Renal cortex interstitium (tissue), 11 donors: ENCODE measurements at regions not wholly inside any gene's neighbourhood (a gene's known extent, or its start where the extent isn't known, plus 50 kb on each side); places are given as distances from the start of the nearest gene placed in this dataset.

ENCODE experiments used
- DNase-seq, 11 donors: peaks; one replicate each; pipeline ENCODE4 v3.0.0-alpha.2; 2013; ENCODE audit warnings: low read depth in 9 of 11, low spot score in 4 of 11; ENCODE audit errors: extremely low read depth in 1 of 11

DNA sequence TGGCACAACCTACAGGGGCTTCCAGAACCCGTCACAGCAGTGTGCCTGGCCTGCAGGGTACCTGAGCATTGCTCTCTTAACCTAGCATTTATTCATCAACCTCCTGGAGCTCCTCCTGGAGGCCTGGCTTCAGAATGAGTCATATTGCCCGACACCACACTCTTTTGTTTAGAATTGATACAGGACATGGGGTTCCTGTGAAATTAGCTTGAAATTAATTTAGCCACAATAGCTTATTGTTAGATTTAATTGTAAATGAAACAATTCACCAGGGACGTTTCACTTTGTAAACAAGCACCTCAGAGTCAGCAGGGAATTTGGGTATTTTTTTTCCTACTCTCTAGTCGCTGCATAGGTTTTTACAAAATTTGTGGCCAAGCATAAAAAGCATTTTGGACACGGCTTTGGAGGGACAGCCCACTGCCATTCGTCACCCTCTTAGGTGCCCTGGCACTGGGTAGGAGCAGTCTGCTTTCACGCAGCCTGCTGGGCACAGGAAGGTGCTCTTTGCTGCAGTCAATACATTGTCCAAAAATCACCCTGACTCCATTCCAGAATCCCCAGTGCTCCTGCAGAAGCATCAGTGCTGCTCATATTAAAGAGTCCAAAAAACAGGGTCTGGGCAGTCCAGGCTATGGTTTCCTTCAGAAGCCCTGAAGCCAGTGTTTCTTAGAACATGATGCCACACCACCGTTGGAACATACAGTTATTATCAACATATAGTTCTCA, 60.8 kb upstream of the MEF2A start:
- no peak for DNase-seq

GRCh38 chr15:99506399-99506798, 59.4 kb upstream of the MEF2A start:
- no peak for DNase-seq

GRCh38 chr15:99507016-99507503, 58.7 kb upstream of the MEF2A start:
- no peak for DNase-seq

GRCh38 chr15:99507504-99508310, 58.1 kb upstream of the MEF2A start:
- DNase-seq, result peak in 8 of 11 donors; percentile 6 to 70 (median 50)

DNA sequence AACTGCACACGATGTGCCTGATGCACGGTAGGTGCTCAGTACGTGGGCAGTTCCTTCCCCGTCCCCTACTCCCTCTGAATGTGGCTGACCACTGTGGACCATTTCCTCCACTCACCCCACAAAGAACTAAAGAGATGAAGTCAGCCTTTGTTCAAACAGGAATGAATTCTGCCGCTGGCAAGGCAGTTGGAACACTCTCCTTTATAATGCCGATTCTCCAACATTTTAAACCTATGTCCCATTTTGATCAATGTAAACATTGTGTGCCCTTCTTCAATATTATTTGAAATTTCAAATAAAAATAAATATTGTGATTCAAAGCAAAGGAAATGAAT, 57.5 kb upstream of the MEF2A start:
- DNase-seq, result no peak

DNA sequence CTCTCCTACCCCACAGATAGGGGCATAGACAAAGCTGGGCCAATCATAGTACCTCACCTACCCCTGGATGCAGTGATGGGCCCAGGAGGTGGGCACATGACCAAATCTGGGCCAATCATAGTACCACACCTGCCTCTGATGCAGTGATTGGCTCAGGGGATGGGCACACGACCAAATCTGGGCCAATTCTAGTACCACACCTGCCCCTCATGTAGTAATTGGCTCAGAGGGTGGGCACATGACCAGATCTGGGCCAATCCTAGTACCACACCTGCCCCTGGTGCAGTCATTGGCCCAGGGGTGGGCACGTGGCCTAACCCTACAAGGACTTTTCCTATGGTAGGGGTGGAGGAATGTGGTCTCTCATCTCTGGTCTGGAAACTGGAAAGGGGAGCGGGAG, 56.9 kb upstream of the MEF2A start:
- no peak for DNase-seq

- DNase-seq, result no peak
These were observed 55.9 kb upstream of the MEF2A start for GRCh38 chr15:99509686-99510461.

- peak in 1 of 11 donors; percentile 30 for DNase-seq
These were observed 54.3 kb upstream of the MEF2A start for GRCh38 chr15:99511531-99511865.

- no peak for DNase-seq
These were observed 53.7 kb upstream of the MEF2A start for GRCh38 chr15:99511866-99512661.

- no peak for DNase-seq
These were observed 51.5 kb upstream of the MEF2A start for GRCh38 chr15:99514306-99514705.
